GM19372 (cell line): ENCODE measurements at regions not wholly inside any gene's neighbourhood (a gene's known extent, or its start where the extent isn't known, plus 50 kb on each side); places are given as distances from the start of the nearest gene placed in this dataset.
"Not testable (repeated sequence)": the region's sequence is repeated elsewhere in the genome, so short reads cannot be mapped to it uniquely, and the experiment has no call there.

Experiments
- ATAC-seq: cut with Tn5 transposase; IDR thresholded peaks from one replicate; pipeline ENCODE4 v1.9.1; 2021; ENCODE audit warnings: mild to moderate bottlenecking, low read depth, moderate library complexity; ENCODE audit not compliant: unreplicated experiment

GRCh38 chr5:94102849-94103248 lies 361.4 kb upstream of the POU5F2 start:
- no peak for ATAC-seq

GRCh38 chr5:94097384-94097783 lies 356.0 kb upstream of the POU5F2 start:
- not testable (repeated sequence) for ATAC-seq

- no peak for ATAC-seq
Measured at GRCh38 chr5:94094793-94095441, 353.5 kb upstream of the POU5F2 start.

- ATAC-seq = no peak
Measured at GRCh38 chr5:94093300-94093699, 351.9 kb upstream of the POU5F2 start.

GRCh38 chr5:94086635-94087034 lies 345.2 kb upstream of the POU5F2 start:
- not testable (repeated sequence) for ATAC-seq

GRCh38 chr5:94086194-94086593 lies 344.8 kb upstream of the POU5F2 start:
- no peak for ATAC-seq

GRCh38 chr5:94082405-94082804 lies 341.0 kb upstream of the POU5F2 start:
- ATAC-seq = no peak

GRCh38 chr5:94081088-94081487 lies 339.7 kb upstream of the POU5F2 start:
- no peak for ATAC-seq

GRCh38 chr5:94080390-94080789 lies 339.0 kb upstream of the POU5F2 start:
- ATAC-seq = no peak

GRCh38 chr5:94072116-94072515 lies 330.7 kb upstream of the POU5F2 start:
- ATAC-seq = no peak

- ATAC-seq = no peak
Measured at GRCh38 chr5:94066437-94067207, 325.2 kb upstream of the POU5F2 start.

GRCh38 chr5:94064025-94064424 lies 322.6 kb upstream of the POU5F2 start:
- ATAC-seq = no peak

GRCh38 chr5:94057655-94058054 lies 316.3 kb upstream of the POU5F2 start:
- no peak for ATAC-seq

GRCh38 chr5:94057217-94057616 lies 315.8 kb upstream of the POU5F2 start:
- ATAC-seq = no peak

- peak; percentile 57 for ATAC-seq
Measured at GRCh38 chr5:94049307-94049922, 308.0 kb upstream of the POU5F2 start.

- ATAC-seq = no peak
Measured at GRCh38 chr5:94045839-94046782, 304.7 kb upstream of the POU5F2 start.

GRCh38 chr5:94043311-94043710 lies 301.9 kb upstream of the POU5F2 start:
- no peak for ATAC-seq

GRCh38 chr5:94040591-94041148 lies 299.3 kb upstream of the POU5F2 start:
- ATAC-seq = no peak

GRCh38 chr5:94039101-94039500 lies 297.7 kb upstream of the POU5F2 start:
- ATAC-seq = no peak

- no peak for ATAC-seq
Measured at GRCh38 chr5:94031631-94032030, 290.2 kb upstream of the POU5F2 start.
